Calu3 (cell line): ENCODE measurements at regions not wholly inside any gene's neighbourhood (a gene's known extent, or its start where the extent isn't known, plus 50 kb on each side); places are given as distances from the start of the nearest gene placed in this dataset.
"Not testable (repeated sequence)": the region's sequence is repeated elsewhere in the genome, so short reads cannot be mapped to it uniquely, and the experiment has no call there.

Experiments
- BruUV-seq: library from RNA; stranded (reverse); fragments of 400-500 nt; replicated peaks from 2 replicates; lab custom pipeline; 2021; lab: Mats Ljungman, UMichigan
- CTCF ChIA-PET: fragments of 300-600 bp; sonication (Branson Sonifier 250); formaldehyde crosslinking; loops from one replicate; lab custom pipeline; 2022; ENCODE audit warnings: antibody characterized with exemption; lab: Charles Lee
- DNase-seq: peaks from one replicate; pipeline ENCODE4 v3.0.0; 2022
- H3K27ac Mint-ChIP-seq: one replicate; pipeline ENCODE4 v1.8.0; 2022; ENCODE audit warnings: mixed read lengths; ENCODE audit not compliant: unreplicated experiment
- H3K27me3 Mint-ChIP-seq: one replicate; pipeline ENCODE4 v1.8.0; 2022; ENCODE audit warnings: mixed read lengths; ENCODE audit not compliant: unreplicated experiment
- H3K36me3 Mint-ChIP-seq: one replicate; pipeline ENCODE4 v1.8.0; 2022; ENCODE audit warnings: mild to moderate bottlenecking, moderate library complexity, mixed read lengths; ENCODE audit not compliant: insufficient read depth, unreplicated experiment
- H3K4me1 Mint-ChIP-seq: one replicate; pipeline ENCODE4 v1.8.0; 2022; ENCODE audit warnings: mild to moderate bottlenecking, low read depth, mixed read lengths; ENCODE audit not compliant: unreplicated experiment
- H3K4me3 Mint-ChIP-seq: one replicate; pipeline ENCODE4 v1.8.0; 2022; ENCODE audit warnings: mild to moderate bottlenecking, low read depth, moderate library complexity, mixed read lengths; ENCODE audit not compliant: unreplicated experiment
- H3K9me3 Mint-ChIP-seq: one replicate; pipeline ENCODE4 v1.8.0; 2022; ENCODE audit warnings: low read depth, mixed read lengths; ENCODE audit not compliant: unreplicated experiment
- intact Hi-C: fragments of 100-400 bp; cut with micrococcal nuclease; formaldehyde crosslinking; loops from one replicate; pipeline ENCODE4 v1.10.0; 2022; ENCODE audit not compliant: unreplicated experiment
- TF ChIP-seq, protein P1 (sequence below): fragments of 200-600 bp; IDR thresholded peaks from one replicate; pipeline ENCODE4 v1.8.0; 2022; ENCODE audit warnings: antibody characterized with exemption; ENCODE audit not compliant: unreplicated experiment

GRCh38 chr18:30852980-30853379 is 189.6 kb downstream of the DSC3 start:
- Mint-ChIP-seq H3K36me3 (no peaks in the 10 kb centered on the region), H3K4me1 (no peaks in the 10 kb centered on the region), H3K27ac (no peak overlapping the region), H3K4me3 (no peak overlapping the region), H3K27me3 (no peaks in the 10 kb centered on the region), H3K9me3 (no peaks in the 10 kb centered on the region)
- no TSS peak for BruUV-seq
- CTCF ChIA-PET: no interaction called here
- intact Hi-C loops: no loop called here
- no peak for DNase-seq
- TF ChIP-seq, protein P1, sequence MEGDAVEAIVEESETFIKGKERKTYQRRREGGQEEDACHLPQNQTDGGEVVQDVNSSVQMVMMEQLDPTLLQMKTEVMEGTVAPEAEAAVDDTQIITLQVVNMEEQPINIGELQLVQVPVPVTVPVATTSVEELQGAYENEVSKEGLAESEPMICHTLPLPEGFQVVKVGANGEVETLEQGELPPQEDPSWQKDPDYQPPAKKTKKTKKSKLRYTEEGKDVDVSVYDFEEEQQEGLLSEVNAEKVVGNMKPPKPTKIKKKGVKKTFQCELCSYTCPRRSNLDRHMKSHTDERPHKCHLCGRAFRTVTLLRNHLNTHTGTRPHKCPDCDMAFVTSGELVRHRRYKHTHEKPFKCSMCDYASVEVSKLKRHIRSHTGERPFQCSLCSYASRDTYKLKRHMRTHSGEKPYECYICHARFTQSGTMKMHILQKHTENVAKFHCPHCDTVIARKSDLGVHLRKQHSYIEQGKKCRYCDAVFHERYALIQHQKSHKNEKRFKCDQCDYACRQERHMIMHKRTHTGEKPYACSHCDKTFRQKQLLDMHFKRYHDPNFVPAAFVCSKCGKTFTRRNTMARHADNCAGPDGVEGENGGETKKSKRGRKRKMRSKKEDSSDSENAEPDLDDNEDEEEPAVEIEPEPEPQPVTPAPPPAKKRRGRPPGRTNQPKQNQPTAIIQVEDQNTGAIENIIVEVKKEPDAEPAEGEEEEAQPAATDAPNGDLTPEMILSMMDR: no peak

- Mint-ChIP-seq H3K27me3 (no peaks in the 10 kb centered on the region), H3K4me3 (no peak overlapping the region), H3K9me3 (no peaks in the 10 kb centered on the region), H3K4me1 (no peaks in the 10 kb centered on the region), H3K36me3 (no peaks in the 10 kb centered on the region), H3K27ac (no peak overlapping the region)
- TF ChIP-seq, protein P1: no peak
- CTCF ChIA-PET: no interaction called here
- intact Hi-C loops: no loop called here
- BruUV-seq: no TSS peak
- no peak for DNase-seq
Observed at GRCh38 chr18:30852541-30852940, 190.0 kb downstream of the DSC3 start.

GRCh38 chr18:30839056-30839561 is 203.4 kb downstream of the DSC3 start:
- H3K27ac Mint-ChIP-seq, H3K27me3 Mint-ChIP-seq, H3K4me3 Mint-ChIP-seq, H3K9me3 Mint-ChIP-seq, DNase-seq, H3K36me3 Mint-ChIP-seq, intact Hi-C loops, H3K4me1 Mint-ChIP-seq, BruUV-seq, CTCF ChIA-PET: not testable (repeated sequence)

- Mint-ChIP-seq H3K36me3 (no peaks in the 10 kb centered on the region), H3K4me1 (peaks cover 11% of the 10 kb centered on the region), H3K4me3 (no peak overlapping the region), H3K27me3 (no peaks in the 10 kb centered on the region), H3K9me3 (peaks cover 3% of the 10 kb centered on the region), H3K27ac (no peak overlapping the region)
- TF ChIP-seq, protein P1: no peak
- peak; percentile 4 for DNase-seq
- intact Hi-C loops: no loop called here
- BruUV-seq: no TSS peak
- CTCF ChIA-PET: no interaction called here
Observed at GRCh38 chr18:30828700-30829099, 213.8 kb downstream of the DSC3 start.

DNA sequence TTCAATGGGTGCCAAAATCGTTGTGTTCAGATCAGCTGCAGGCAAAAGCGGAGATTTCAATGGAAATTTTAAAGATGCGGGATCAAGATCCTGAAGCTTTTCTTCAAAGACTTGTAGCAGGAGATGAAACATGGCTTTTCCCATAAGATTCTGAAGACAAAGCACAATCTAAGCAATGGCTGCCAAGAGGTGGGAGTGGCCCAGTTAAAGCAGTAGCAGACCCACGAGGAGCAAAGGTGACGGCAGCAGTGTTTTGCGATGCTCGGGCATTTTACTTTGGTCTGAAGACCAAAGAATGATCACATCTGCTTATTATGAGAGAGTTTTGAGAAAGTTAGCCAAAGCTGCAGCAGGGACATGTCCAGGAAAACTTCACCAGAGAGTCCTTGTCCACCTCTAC is 222.9 kb downstream of the DSC3 start:
- no peak for DNase-seq
- Mint-ChIP-seq H3K4me1 (no peaks in the 10 kb centered on the region), H3K9me3 (peaks cover 2% of the 10 kb centered on the region), H3K27ac (no peak overlapping the region), H3K36me3 (no peaks in the 10 kb centered on the region), H3K4me3 (no peak overlapping the region), H3K27me3 (no peaks in the 10 kb centered on the region)
- BruUV-seq: no TSS peak
- intact Hi-C loops: no loop called here
- CTCF ChIA-PET: no interaction called here
- TF ChIP-seq, protein P1: no peak
